GM23338 (cell line): ENCODE measurements at regions not wholly inside any gene's neighbourhood (a gene's known extent, or its start where the extent isn't known, plus 50 kb on each side); places are given as distances from the start of the nearest gene placed in this dataset.

Source experiments
- ATAC-seq: fragments of 200-7000 bp; cut with Tn5 transposase; 3 replicates; pipeline ENCODE4 v1.9.1; 2020
- DNase-seq: peaks from one replicate; pipeline ENCODE4 v3.0.0-alpha.2; 2015; ENCODE audit warnings: low spot score
- H2AFZ ChIP-seq: fragments of 200-600 bp; sonication (generic); 2 replicates; pipeline ENCODE4 v1.8.0; 2016; ENCODE audit warnings: antibody characterized with exemption, mild to moderate bottlenecking, moderate library complexity
- H3F3A ChIP-seq: fragments of 200-600 bp; sonication (generic); replicated peaks from 2 replicates; pipeline ENCODE4 v1.8.0; 2017; ENCODE audit warnings: antibody characterized with exemption, mixed run types, low read depth
- H3K27ac ChIP-seq: fragments of 200-600 bp; sonication (generic); 2 replicates; pipeline ENCODE4 v1.6.1; 2016; ENCODE audit warnings: low read depth
- H3K27me3 ChIP-seq: fragments of 200-600 bp; sonication (generic); 2 replicates; pipeline ENCODE4 v1.8.0; 2016; ENCODE audit warnings: mild to moderate bottlenecking, mixed run types, moderate library complexity; ENCODE audit not compliant: insufficient read depth
- H3K36me3 ChIP-seq: fragments of 200-600 bp; sonication (generic); 2 replicates; pipeline ENCODE4 v1.8.0; 2016; ENCODE audit warnings: mild to moderate bottlenecking; ENCODE audit not compliant: insufficient read depth
- H3K4me1 ChIP-seq: fragments of 200-600 bp; sonication (generic); 2 replicates; pipeline ENCODE4 v1.8.0; 2016; ENCODE audit warnings: mild to moderate bottlenecking, moderate library complexity; ENCODE audit not compliant: insufficient read depth
- H3K4me2 ChIP-seq: fragments of 200-600 bp; sonication (generic); 2 replicates; pipeline ENCODE4 v1.7.1; 2017; ENCODE audit warnings: mixed run types
- H3K4me3 ChIP-seq: fragments of 200-600 bp; sonication (generic); 2 replicates; pipeline ENCODE4 v1.6.1; 2016; ENCODE audit warnings: mixed run types
- H3K79me2 ChIP-seq: fragments of 200-600 bp; sonication (generic); replicated peaks from 2 replicates; pipeline ENCODE4 v1.8.0; 2017; ENCODE audit warnings: mild to moderate bottlenecking; ENCODE audit not compliant: insufficient read depth
- H3K9me2 ChIP-seq: fragments of 200-600 bp; sonication (generic); 2 replicates; pipeline ENCODE4 v1.8.0; 2017; ENCODE audit not compliant: insufficient read depth
- H4K20me1 ChIP-seq: fragments of 200-600 bp; sonication (generic); replicated peaks from 2 replicates; pipeline ENCODE4 v1.8.0; 2017; ENCODE audit warnings: mild to moderate bottlenecking; ENCODE audit not compliant: insufficient read depth
- H3K27ac Mint-ChIP-seq: 2 replicates; pipeline ENCODE4 v1.8.0; 2020; ENCODE audit warnings: inconsistent platforms, mild to moderate bottlenecking, moderate library complexity, mixed read lengths
- H3K27me3 Mint-ChIP-seq: 3 replicates; pipeline ENCODE4 v1.8.0; 2022; ENCODE audit warnings: low read depth, mild to moderate bottlenecking, moderate library complexity, mixed read lengths, inconsistent platforms; ENCODE audit not compliant: insufficient read depth, poor library complexity
- H3K36me3 Mint-ChIP-seq: 3 replicates; pipeline ENCODE4 v1.8.0; 2021; ENCODE audit warnings: low read depth, mild to moderate bottlenecking, inconsistent platforms, moderate library complexity, mixed read lengths
- H3K4me1 Mint-ChIP-seq: 3 replicates; pipeline ENCODE4 v1.8.0; 2020; ENCODE audit warnings: mild to moderate bottlenecking, inconsistent platforms, mixed read lengths
- H3K4me3 Mint-ChIP-seq: 3 replicates; pipeline ENCODE4 v1.8.0; 2021; ENCODE audit warnings: moderate library complexity, mild to moderate bottlenecking, inconsistent platforms, mixed read lengths
- H3K9me3 Mint-ChIP-seq: 3 replicates; pipeline ENCODE4 v1.8.0; 2020; ENCODE audit warnings: moderate library complexity, mild to moderate bottlenecking, inconsistent platforms, mixed read lengths
- CREB1 ChIP-seq: fragments of 250-450 bp; sonication (Bioruptor Pico); IDR thresholded peaks from 2 replicates; pipeline ENCODE4 v1.5.0; 2020; ENCODE audit warnings: low read depth, mild to moderate bottlenecking, moderate library complexity
- EZH2 ChIP-seq: fragments of 200-600 bp; sonication (generic); IDR thresholded peaks from one replicate; pipeline ENCODE4 v1.8.0; 2017; ENCODE audit warnings: antibody characterized with exemption, mild to moderate bottlenecking, low read depth; ENCODE audit not compliant: unreplicated experiment
- EZH2phosphoT487 ChIP-seq: fragments of 200-600 bp; sonication (generic); IDR thresholded peaks from one replicate; pipeline ENCODE4 v1.8.1; 2018; ENCODE audit warnings: antibody characterized with exemption; ENCODE audit not compliant: unreplicated experiment
- NANOG ChIP-seq: IDR thresholded peaks from 2 replicates; pipeline ENCODE4 v1.6.1; 2016; ENCODE audit warnings: antibody characterized with exemption, borderline replicate concordance
- POLR2AphosphoS5 ChIP-seq: IDR thresholded peaks from 2 replicates; pipeline ENCODE4 v1.6.1; 2016; ENCODE audit warnings: antibody characterized with exemption, low read depth
- STAT1 ChIP-seq: IDR thresholded peaks from one replicate; pipeline ENCODE4 v1.6.1; 2016; ENCODE audit warnings: antibody characterized with exemption; ENCODE audit not compliant: unreplicated experiment
- ZNF114 ChIP-seq: fragments of 250-450 bp; sonication (Bioruptor Pico); IDR thresholded peaks from 2 replicates; pipeline ENCODE4 v1.5.0; 2020; ENCODE audit warnings: mild to moderate bottlenecking, moderate library complexity
- ZNF331 ChIP-seq: fragments of 250-450 bp; sonication (Bioruptor Pico); IDR thresholded peaks from 2 replicates; pipeline ENCODE4 v1.5.0; 2020; ENCODE audit warnings: low read depth, mild to moderate bottlenecking, moderate library complexity
- TF ChIP-seq, protein P1 (sequence below): IDR thresholded peaks from one replicate; pipeline ENCODE4 v1.6.1; 2018; ENCODE audit warnings: antibody characterized with exemption; ENCODE audit not compliant: unreplicated experiment
- TF ChIP-seq, protein P2 (sequence below): IDR thresholded peaks from 2 replicates; pipeline ENCODE4 v1.6.1; 2016; ENCODE audit warnings: antibody characterized with exemption
- TF ChIP-seq, protein P3 (sequence below): fragments of 250-450 bp; sonication (Bioruptor Pico); IDR thresholded peaks from 2 replicates; pipeline ENCODE4 v1.5.0; 2020; ENCODE audit warnings: mild to moderate bottlenecking, moderate library complexity

DNA sequence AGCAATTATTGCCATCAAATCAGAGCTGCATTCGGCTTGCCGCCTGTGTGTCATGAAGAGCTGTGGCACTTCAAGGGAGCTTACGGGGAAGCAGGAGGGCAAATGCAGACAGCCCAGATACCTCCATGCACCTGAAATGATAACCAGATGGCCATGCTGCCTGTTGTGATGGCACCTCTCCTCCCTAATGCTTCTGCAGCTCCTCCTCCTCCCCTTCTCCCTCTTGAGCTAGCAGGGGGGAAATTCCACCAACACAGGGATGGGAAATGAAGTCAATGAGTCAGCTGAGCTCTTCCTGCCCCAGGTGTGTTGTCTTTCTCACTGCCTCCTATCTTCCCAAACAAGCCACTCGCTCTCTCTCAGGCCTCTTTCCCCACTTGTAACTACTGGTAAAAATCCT, 565.0 kb downstream of the BCOR start (continued):
- TF ChIP-seq, protein P1, sequence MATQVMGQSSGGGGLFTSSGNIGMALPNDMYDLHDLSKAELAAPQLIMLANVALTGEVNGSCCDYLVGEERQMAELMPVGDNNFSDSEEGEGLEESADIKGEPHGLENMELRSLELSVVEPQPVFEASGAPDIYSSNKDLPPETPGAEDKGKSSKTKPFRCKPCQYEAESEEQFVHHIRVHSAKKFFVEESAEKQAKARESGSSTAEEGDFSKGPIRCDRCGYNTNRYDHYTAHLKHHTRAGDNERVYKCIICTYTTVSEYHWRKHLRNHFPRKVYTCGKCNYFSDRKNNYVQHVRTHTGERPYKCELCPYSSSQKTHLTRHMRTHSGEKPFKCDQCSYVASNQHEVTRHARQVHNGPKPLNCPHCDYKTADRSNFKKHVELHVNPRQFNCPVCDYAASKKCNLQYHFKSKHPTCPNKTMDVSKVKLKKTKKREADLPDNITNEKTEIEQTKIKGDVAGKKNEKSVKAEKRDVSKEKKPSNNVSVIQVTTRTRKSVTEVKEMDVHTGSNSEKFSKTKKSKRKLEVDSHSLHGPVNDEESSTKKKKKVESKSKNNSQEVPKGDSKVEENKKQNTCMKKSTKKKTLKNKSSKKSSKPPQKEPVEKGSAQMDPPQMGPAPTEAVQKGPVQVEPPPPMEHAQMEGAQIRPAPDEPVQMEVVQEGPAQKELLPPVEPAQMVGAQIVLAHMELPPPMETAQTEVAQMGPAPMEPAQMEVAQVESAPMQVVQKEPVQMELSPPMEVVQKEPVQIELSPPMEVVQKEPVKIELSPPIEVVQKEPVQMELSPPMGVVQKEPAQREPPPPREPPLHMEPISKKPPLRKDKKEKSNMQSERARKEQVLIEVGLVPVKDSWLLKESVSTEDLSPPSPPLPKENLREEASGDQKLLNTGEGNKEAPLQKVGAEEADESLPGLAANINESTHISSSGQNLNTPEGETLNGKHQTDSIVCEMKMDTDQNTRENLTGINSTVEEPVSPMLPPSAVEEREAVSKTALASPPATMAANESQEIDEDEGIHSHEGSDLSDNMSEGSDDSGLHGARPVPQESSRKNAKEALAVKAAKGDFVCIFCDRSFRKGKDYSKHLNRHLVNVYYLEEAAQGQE = no peak
- TF ChIP-seq CREB1 (CRISPR knock-in tag) = no peak

DNA sequence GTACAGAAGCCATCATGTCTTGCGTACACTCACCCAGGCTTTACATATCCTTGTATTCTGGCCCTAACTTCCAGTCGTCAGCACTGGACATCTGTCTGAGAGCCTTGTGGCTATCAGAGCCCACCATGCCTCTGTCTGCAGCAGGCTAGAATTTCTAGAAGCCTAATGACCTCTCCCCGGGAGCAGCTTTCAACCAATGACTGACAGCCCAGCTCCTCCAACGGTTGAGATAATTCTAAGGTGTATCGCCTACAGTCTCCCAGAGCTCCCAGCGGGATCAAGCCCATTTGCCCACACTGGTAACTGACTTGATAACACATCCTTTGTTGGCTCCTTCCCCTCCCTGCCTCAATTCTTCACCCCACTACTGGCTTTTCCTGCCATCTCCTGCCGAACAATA, 562.8 kb downstream of the BCOR start:
- H3K27me3 Mint-ChIP-seq = peaks cover 6% of the 10 kb centered on the region
- Histone ChIP-seq H3K27me3 (no peaks in the 10 kb centered on the region), H3K27ac (no peak overlapping the region), H3F3A (no peaks in the 10 kb centered on the region), H3K4me1 (no peaks in the 10 kb centered on the region), H3K79me2 (no peaks in the 10 kb centered on the region), H2AFZ (no peak overlapping the region), H3K9me2 (no peaks in the 10 kb centered on the region), H3K36me3 (no peaks in the 10 kb centered on the region), H4K20me1 (no peaks in the 10 kb centered on the region), H3K4me2 (no peak overlapping the region), H3K4me3 (no peak overlapping the region)
- H3K27ac Mint-ChIP-seq = no peak overlapping the region
- H3K4me1 Mint-ChIP-seq = peaks cover 14% of the 10 kb centered on the region
- DNase-seq (no peak), ATAC-seq (no peak)
- no peak overlapping the region for H3K4me3 Mint-ChIP-seq
- no peaks in the 10 kb centered on the region; the same call in 2 of the 3 replicates for H3K9me3 Mint-ChIP-seq
- no peaks in the 10 kb centered on the region for H3K36me3 Mint-ChIP-seq
- TF ChIP-seq, protein P1 = no peak
- TF ChIP-seq ZNF331 = no peak
- no peak for TF ChIP-seq EZH2phosphoT487
- TF ChIP-seq, protein P2, sequence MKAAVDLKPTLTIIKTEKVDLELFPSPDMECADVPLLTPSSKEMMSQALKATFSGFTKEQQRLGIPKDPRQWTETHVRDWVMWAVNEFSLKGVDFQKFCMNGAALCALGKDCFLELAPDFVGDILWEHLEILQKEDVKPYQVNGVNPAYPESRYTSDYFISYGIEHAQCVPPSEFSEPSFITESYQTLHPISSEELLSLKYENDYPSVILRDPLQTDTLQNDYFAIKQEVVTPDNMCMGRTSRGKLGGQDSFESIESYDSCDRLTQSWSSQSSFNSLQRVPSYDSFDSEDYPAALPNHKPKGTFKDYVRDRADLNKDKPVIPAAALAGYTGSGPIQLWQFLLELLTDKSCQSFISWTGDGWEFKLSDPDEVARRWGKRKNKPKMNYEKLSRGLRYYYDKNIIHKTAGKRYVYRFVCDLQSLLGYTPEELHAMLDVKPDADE = no peak
- no peak for TF ChIP-seq POLR2AphosphoS5
- no peak for TF ChIP-seq EZH2
- TF ChIP-seq, protein P3, sequence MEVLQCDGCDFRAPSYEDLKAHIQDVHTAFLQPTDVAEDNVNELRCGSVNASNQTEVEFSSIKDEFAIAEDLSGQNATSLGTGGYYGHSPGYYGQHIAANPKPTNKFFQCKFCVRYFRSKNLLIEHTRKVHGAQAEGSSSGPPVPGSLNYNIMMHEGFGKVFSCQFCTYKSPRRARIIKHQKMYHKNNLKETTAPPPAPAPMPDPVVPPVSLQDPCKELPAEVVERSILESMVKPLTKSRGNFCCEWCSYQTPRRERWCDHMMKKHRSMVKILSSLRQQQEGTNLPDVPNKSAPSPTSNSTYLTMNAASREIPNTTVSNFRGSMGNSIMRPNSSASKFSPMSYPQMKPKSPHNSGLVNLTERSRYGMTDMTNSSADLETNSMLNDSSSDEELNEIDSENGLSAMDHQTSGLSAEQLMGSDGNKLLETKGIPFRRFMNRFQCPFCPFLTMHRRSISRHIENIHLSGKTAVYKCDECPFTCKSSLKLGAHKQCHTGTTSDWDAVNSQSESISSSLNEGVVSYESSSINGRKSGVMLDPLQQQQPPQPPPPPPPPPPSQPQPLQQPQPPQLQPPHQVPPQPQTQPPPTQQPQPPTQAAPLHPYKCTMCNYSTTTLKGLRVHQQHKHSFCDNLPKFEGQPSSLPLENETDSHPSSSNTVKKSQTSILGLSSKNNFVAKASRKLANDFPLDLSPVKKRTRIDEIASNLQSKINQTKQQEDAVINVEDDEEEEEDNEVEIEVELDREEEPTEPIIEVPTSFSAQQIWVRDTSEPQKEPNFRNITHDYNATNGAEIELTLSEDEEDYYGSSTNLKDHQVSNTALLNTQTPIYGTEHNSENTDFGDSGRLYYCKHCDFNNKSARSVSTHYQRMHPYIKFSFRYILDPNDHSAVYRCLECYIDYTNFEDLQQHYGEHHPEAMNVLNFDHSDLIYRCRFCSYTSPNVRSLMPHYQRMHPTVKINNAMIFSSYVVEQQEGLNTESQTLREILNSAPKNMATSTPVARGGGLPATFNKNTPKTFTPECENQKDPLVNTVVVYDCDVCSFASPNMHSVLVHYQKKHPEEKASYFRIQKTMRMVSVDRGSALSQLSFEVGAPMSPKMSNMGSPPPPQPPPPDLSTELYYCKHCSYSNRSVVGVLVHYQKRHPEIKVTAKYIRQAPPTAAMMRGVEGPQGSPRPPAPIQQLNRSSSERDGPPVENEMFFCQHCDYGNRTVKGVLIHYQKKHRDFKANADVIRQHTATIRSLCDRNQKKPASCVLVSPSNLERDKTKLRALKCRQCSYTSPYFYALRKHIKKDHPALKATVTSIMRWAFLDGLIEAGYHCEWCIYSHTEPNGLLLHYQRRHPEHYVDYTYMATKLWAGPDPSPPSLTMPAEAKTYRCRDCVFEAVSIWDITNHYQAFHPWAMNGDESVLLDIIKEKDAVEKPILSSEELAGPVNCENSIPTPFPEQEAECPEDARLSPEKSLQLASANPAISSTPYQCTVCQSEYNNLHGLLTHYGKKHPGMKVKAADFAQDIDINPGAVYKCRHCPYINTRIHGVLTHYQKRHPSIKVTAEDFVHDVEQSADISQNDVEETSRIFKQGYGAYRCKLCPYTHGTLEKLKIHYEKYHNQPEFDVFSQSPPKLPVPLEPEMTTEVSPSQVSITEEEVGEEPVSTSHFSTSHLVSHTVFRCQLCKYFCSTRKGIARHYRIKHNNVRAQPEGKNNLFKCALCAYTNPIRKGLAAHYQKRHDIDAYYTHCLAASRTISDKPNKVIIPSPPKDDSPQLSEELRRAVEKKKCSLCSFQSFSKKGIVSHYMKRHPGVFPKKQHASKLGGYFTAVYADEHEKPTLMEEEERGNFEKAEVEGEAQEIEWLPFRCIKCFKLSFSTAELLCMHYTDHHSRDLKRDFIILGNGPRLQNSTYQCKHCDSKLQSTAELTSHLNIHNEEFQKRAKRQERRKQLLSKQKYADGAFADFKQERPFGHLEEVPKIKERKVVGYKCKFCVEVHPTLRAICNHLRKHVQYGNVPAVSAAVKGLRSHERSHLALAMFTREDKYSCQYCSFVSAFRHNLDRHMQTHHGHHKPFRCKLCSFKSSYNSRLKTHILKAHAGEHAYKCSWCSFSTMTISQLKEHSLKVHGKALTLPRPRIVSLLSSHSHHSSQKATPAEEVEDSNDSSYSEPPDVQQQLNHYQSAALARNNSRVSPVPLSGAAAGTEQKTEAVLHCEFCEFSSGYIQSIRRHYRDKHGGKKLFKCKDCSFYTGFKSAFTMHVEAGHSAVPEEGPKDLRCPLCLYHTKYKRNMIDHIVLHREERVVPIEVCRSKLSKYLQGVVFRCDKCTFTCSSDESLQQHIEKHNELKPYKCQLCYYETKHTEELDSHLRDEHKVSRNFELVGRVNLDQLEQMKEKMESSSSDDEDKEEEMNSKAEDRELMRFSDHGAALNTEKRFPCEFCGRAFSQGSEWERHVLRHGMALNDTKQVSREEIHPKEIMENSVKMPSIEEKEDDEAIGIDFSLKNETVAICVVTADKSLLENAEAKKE (CRISPR knock-in tag) = no peak
- TF ChIP-seq ZNF114 (CRISPR knock-in tag) = no peak
- TF ChIP-seq NANOG = no peak
- TF ChIP-seq CREB1 (CRISPR knock-in tag) = no peak
- no peak for TF ChIP-seq STAT1
